H9 (cell line): ENCODE measurements at regions not wholly inside any gene's neighbourhood (a gene's known extent, or its start where the extent isn't known, plus 50 kb on each side); places are given as distances from the start of the nearest gene placed in this dataset.

Source experiments
- DNase-seq: peaks from one replicate; pipeline ENCODE4 v3.0.0-alpha.2; 2017
- H2AFZ ChIP-seq: one replicate; pipeline ENCODE4 v1.6.1; 2013; ENCODE audit warnings: mild to moderate bottlenecking, low read length, control low read depth, moderate library complexity
- H2AK5ac ChIP-seq: 2 replicates; pipeline ENCODE4 v1.6.1; 2013; ENCODE audit warnings: low read length, control low read depth, mixed read lengths; ENCODE audit not compliant: insufficient read length
- H2BK120ac ChIP-seq: one replicate; pipeline ENCODE4 v1.6.1; 2013; ENCODE audit warnings: low read depth, mild to moderate bottlenecking, low read length, control low read depth, inconsistent platforms; ENCODE audit not compliant: poor library complexity, severe bottlenecking
- H2BK12ac ChIP-seq: 2 replicates; pipeline ENCODE4 v1.6.1; 2013; ENCODE audit warnings: low read length, control low read depth, mixed read lengths, low read depth; ENCODE audit not compliant: insufficient read length
- H2BK15ac ChIP-seq: 2 replicates; pipeline ENCODE4 v1.6.1; 2013; ENCODE audit warnings: low read depth, low read length, control low read depth
- H2BK20ac ChIP-seq: one replicate; pipeline ENCODE4 v1.6.1; 2013; ENCODE audit warnings: low read depth, mild to moderate bottlenecking, low read length, control low read depth, inconsistent platforms; ENCODE audit not compliant: poor library complexity, severe bottlenecking
- H2BK5ac ChIP-seq: 2 replicates; pipeline ENCODE4 v1.6.1; 2013; ENCODE audit warnings: low read length, control low read depth, mixed read lengths; ENCODE audit not compliant: insufficient read length
- H3K14ac ChIP-seq: 2 replicates; pipeline ENCODE4 v1.6.1; 2013; ENCODE audit warnings: low read length, control low read depth; ENCODE audit not compliant: insufficient read depth
- H3K18ac ChIP-seq: 2 replicates; pipeline ENCODE4 v1.6.1; 2013; ENCODE audit warnings: low read depth, mild to moderate bottlenecking, mixed read lengths, low read length, control low read depth; ENCODE audit not compliant: insufficient read length
- H3K23ac ChIP-seq: 2 replicates; pipeline ENCODE4 v1.6.1; 2013; ENCODE audit warnings: low read length, control low read depth, mixed read lengths, low read depth; ENCODE audit not compliant: insufficient read length
- H3K23me2 ChIP-seq: 2 replicates; pipeline ENCODE4 v1.6.1; 2013; ENCODE audit warnings: low read depth, mild to moderate bottlenecking, mixed read lengths, low read length, control low read depth; ENCODE audit not compliant: insufficient read length, poor library complexity, severe bottlenecking
- H3K27ac ChIP-seq: 2 replicates; pipeline ENCODE4 v1.5.1; 2013; ENCODE audit warnings: low read length, control low read depth, mixed read lengths, low read depth; ENCODE audit not compliant: insufficient read length
- H3K27me3 ChIP-seq: 2 replicates; pipeline ENCODE4 v1.6.1; 2013; ENCODE audit warnings: low read length, control low read depth, inconsistent platforms; ENCODE audit not compliant: insufficient read depth
- H3K4ac ChIP-seq: 2 replicates; pipeline ENCODE4 v1.6.1; 2013; ENCODE audit warnings: low read depth, mild to moderate bottlenecking, control low read depth, inconsistent platforms, low read length, moderate library complexity
- H3K4me1 ChIP-seq: 2 replicates; pipeline ENCODE4 v1.6.1; 2013; ENCODE audit warnings: low read length, control low read depth, inconsistent platforms; ENCODE audit not compliant: insufficient read depth
- H3K4me2 ChIP-seq: 2 replicates; pipeline ENCODE4 v1.6.1; 2013; ENCODE audit warnings: low read length, control low read depth, mixed read lengths; ENCODE audit not compliant: insufficient read length, insufficient read depth
- H3K56ac ChIP-seq: 2 replicates; pipeline ENCODE4 v1.6.1; 2013; ENCODE audit warnings: low read depth, mild to moderate bottlenecking, mixed read lengths, low read length, control low read depth; ENCODE audit not compliant: insufficient read length
- H3K79me1 ChIP-seq: 2 replicates; pipeline ENCODE4 v1.6.1; 2013; ENCODE audit warnings: low read depth, mild to moderate bottlenecking, moderate library complexity, low read length, control low read depth, inconsistent platforms; ENCODE audit not compliant: insufficient read depth, poor library complexity, severe bottlenecking
- H3K79me2 ChIP-seq: 2 replicates; pipeline ENCODE4 v1.6.1; 2013; ENCODE audit warnings: low read length, control low read depth, inconsistent platforms; ENCODE audit not compliant: insufficient read depth
- H3K9ac ChIP-seq: 2 replicates; pipeline ENCODE4 v1.6.1; 2013; ENCODE audit warnings: low read length, control low read depth, mixed read lengths; ENCODE audit not compliant: insufficient read length; ENCODE audit errors: extremely low read depth
- H3K9me3 ChIP-seq: one replicate; pipeline ENCODE4 v1.6.1; 2013; ENCODE audit warnings: low read depth, low read length, inconsistent platforms; ENCODE audit not compliant: control insufficient read depth
- H3T11ph ChIP-seq: one replicate; pipeline ENCODE4 v1.6.1; 2013; ENCODE audit warnings: mild to moderate bottlenecking, low read length, control low read depth, inconsistent platforms
- H4K20me1 ChIP-seq: one replicate; pipeline ENCODE4 v1.6.1; 2013; ENCODE audit not compliant: control insufficient read depth, insufficient read length, insufficient read depth
- H4K5ac ChIP-seq: 2 replicates; pipeline ENCODE4 v1.6.1; 2013; ENCODE audit warnings: low read depth, mild to moderate bottlenecking, mixed read lengths, low read length, control low read depth; ENCODE audit not compliant: insufficient read length
- H4K8ac ChIP-seq: replicated peaks from 2 replicates; pipeline ENCODE4 v1.6.1; 2013; ENCODE audit warnings: low read length, control low read depth, mixed read lengths, low read depth; ENCODE audit not compliant: insufficient read length
- H4K91ac ChIP-seq: 2 replicates; pipeline ENCODE4 v1.6.1; 2013; ENCODE audit warnings: low read depth, mild to moderate bottlenecking, moderate library complexity, mixed read lengths, low read length, control low read depth; ENCODE audit not compliant: insufficient read length
- H3K27ac Mint-ChIP-seq, 3 experiments: 2 replicates in 2 of 3; 3 replicates in 1 of 3; pipeline ENCODE4 v1.8.0; 2020 to 2021; ENCODE audit warnings: mixed read lengths in 3 of 3, mild to moderate bottlenecking in 1 of 3, moderate library complexity in 1 of 3
- H3K27me3 Mint-ChIP-seq: 2 replicates; pipeline ENCODE4 v1.8.0; 2021; ENCODE audit warnings: low read depth, mild to moderate bottlenecking, moderate library complexity, mixed read lengths
- H3K36me3 Mint-ChIP-seq, 3 experiments: 2 replicates in 2 of 3; 3 replicates in 1 of 3; pipeline ENCODE4 v1.8.0; 2020 to 2021; ENCODE audit warnings: low read depth in 3 of 3, mixed read lengths in 3 of 3; ENCODE audit not compliant: insufficient read depth in 1 of 3
- H3K4me1 Mint-ChIP-seq, 2 experiments: 2 replicates each; pipeline ENCODE4 v1.8.0; 2020; ENCODE audit warnings: mixed read lengths in 2 of 2
- H3K4me3 Mint-ChIP-seq, 2 experiments: 2 replicates in 1 of 2; 3 replicates in 1 of 2; pipeline ENCODE4 v1.8.0; 2020 to 2021; ENCODE audit warnings: mild to moderate bottlenecking in 2 of 2, mixed read lengths in 2 of 2, moderate library complexity in 1 of 2
- H3K9me3 Mint-ChIP-seq, 2 experiments: 2 replicates in 1 of 2; 3 replicates in 1 of 2; pipeline ENCODE4 v1.8.0; 2020; ENCODE audit warnings: mild to moderate bottlenecking in 2 of 2, mixed read lengths in 2 of 2, moderate library complexity in 1 of 2
- CTCF ChIP-seq: fragments of 200-600 bp; sonication (generic); conservative IDR thresholded peaks from 3 replicates; pipeline ENCODE4 v1.8.0; 2021; ENCODE audit warnings: antibody characterized with exemption, mild to moderate bottlenecking
- WGBS: extraction: QIAGEN DNeasy Blood & Tissue Kit; methylation state at CpG from one replicate; pipeline ENCODE4 v1.1.7; 2013; ENCODE audit warnings: missing lambda C conversion rate, low lambda C conversion rate, mixed read lengths; ENCODE audit not compliant: insufficient read length; ENCODE audit errors: extremely low coverage; 5-methylcytosine and 5-hydroxymethylcytosine counted together

DNA sequence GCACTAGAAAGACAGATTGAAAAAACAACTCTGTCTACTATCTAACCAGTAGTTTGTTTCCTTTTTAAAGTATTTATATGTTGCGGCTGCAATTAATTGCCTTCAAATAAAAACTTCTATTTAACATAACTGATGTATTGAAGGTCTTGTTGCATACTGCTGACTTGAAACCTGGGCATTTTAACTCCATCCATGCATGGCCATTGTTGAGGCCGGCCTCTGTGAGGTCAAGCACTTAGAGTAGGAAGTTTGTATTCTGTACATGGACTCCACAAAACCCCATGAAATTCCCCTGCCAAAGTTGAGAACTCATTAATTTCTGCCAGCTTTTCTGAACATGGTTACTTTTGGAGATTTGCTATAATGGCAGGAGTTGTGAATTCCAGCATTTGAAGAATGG, 150.6 kb downstream of the GAS1 start:
- Histone ChIP-seq H3K4me1 (peaks cover 7% of the 10 kb centered on the region; the same call in 1 of the 2 replicates), H3K9ac (no peak overlapping the region), H3K27me3 (no peaks in the 10 kb centered on the region), H2BK12ac (no peak overlapping the region), H3K56ac (no peak overlapping the region), H3K27ac (no peak overlapping the region), H2BK5ac (no peak overlapping the region), H2AK5ac (no peak overlapping the region), H3T11ph (no peak overlapping the region), H4K8ac (no peak overlapping the region), H3K14ac (no peak overlapping the region), H3K79me1 (no peaks in the 10 kb centered on the region), H3K79me2 (no peaks in the 10 kb centered on the region; the same call in 1 of the 2 replicates), H4K20me1 (no peaks in the 10 kb centered on the region), H2BK20ac (no peak overlapping the region), H3K18ac (no peak overlapping the region), H3K9me3 (no peaks in the 10 kb centered on the region), H3K23me2 (no peaks in the 10 kb centered on the region), H3K4me2 (no peak overlapping the region), H2BK120ac (no peak overlapping the region), H2BK15ac (no peak overlapping the region), H4K91ac (no peak overlapping the region), H3K4ac (no peak overlapping the region), H3K23ac (no peak overlapping the region), H4K5ac (no peak overlapping the region), H2AFZ (no peak overlapping the region)
- no CpG with 5 or more reads among the region's 2 CpGs for WGBS
- no peaks in the 10 kb centered on the region for H3K9me3 Mint-ChIP-seq
- DNase-seq: no peak
- no peak for TF ChIP-seq CTCF
- H3K27ac Mint-ChIP-seq: no peak overlapping the region
- peaks cover 26 to 29% of the 10 kb centered on the region in 2 experiments for H3K4me1 Mint-ChIP-seq
- H3K36me3 Mint-ChIP-seq: no peaks in the 10 kb centered on the region
- no peaks in the 10 kb centered on the region; the same call in 1 of the 2 replicates for H3K27me3 Mint-ChIP-seq
- H3K4me3 Mint-ChIP-seq: no peak overlapping the region
